ENCODE measurements at regions not wholly inside any gene's neighbourhood (a gene's known extent, or its start where the extent isn't known, plus 50 kb on each side); places are given as distances from the start of the nearest gene placed in this dataset.

GRCh38 chr7:109224100-109224499 is 654.4 kb downstream of the DNAJB9 start:
- Histone ChIP-seq H2BK20ac (ENCODE audit: low read depth, low read length) (no peak overlapping the region), H4K20me1 (ENCODE audit: insufficient read depth, low read length) (no peaks in the 10 kb centered on the region), H3K18ac (ENCODE audit: low read depth, low read length) (no peak overlapping the region), H4K8ac (ENCODE audit: low read depth in 2 of 2, low read length in 2 of 2) (no peak overlapping the region), H2BK15ac (ENCODE audit: low read depth, low read length) (no peak overlapping the region), H3K23ac (ENCODE audit: low read depth, low read length) (no peak overlapping the region), H3K4me3 (ENCODE audit: insufficient read depth, low read depth, low read length) (no peak overlapping the region), H4K5ac (ENCODE audit: low read depth, low read length) (no peak overlapping the region), H2AK9ac (replicated peaks; ENCODE audit: low read depth, low read length, poor library complexity) (no peak overlapping the region), H2AK5ac (ENCODE audit: low read depth, low read length) (no peak overlapping the region), H2AFZ (replicated peaks; ENCODE audit: low read length, poor library complexity) (no peak overlapping the region), H3K4me1 (ENCODE audit: control insufficient read depth, insufficient read depth, low read length) (no peaks in the 10 kb centered on the region), H3K79me1 (ENCODE audit: low read depth in 1 of 2, low read length in 2 of 2) (no peaks in the 10 kb centered on the region), H3K9me3 (ENCODE audit: control insufficient read depth, insufficient read depth, low read length) (peaks cover 7% of the 10 kb centered on the region), H3K36me3 (ENCODE audit: control insufficient read depth, insufficient read depth, low read length) (no peaks in the 10 kb centered on the region), H3K56ac (ENCODE audit: extremely low read depth, insufficient read depth, low read length) (no peak overlapping the region), H2BK120ac (ENCODE audit: low read depth, low read length) (no peak overlapping the region), H3K27ac (ENCODE audit: insufficient read depth, low read length) (no peak overlapping the region), H2BK5ac (ENCODE audit: low read depth, low read length, poor library complexity, severe bottlenecking) (no peak overlapping the region), H4K91ac (ENCODE audit: insufficient read depth, low read depth, low read length) (no peak overlapping the region), H3K27me3 (ENCODE audit: control insufficient read depth, insufficient read depth, low read length) (no peaks in the 10 kb centered on the region), H3K14ac (replicated peaks; ENCODE audit: low read depth, low read length) (no peak overlapping the region), H3K4ac (ENCODE audit: low read depth, low read length) (no peak overlapping the region), H3K9ac (ENCODE audit: low read depth, low read length) (no peak overlapping the region), H3K4me2 (ENCODE audit: low read depth, low read length) (no peak overlapping the region), H3K9me1 (ENCODE audit: insufficient read depth, low read length) (no peaks in the 10 kb centered on the region)
- WGBS, 2 experiments (ENCODE audit: extremely low coverage in 2 of 2, insufficient read length in 1 of 2): no CpG with 5 or more reads among the region's 2 CpGs
- dilution Hi-C loops (cut with HindIII; ENCODE audit: low sequenced_read_pairs, unreplicated experiment) (no loop called here), in situ Hi-C loops (cut with MboI; ENCODE audit: low sequenced_read_pairs) (no loop called here), intact Hi-C loops (cut with micrococcal nuclease) (no loop called here)
- no TSS peak for BruUV-seq (replicated peaks)
- DNase-seq: no peak
- no peak for ATAC-seq (ENCODE audit: low read depth)
- no peak for TF ChIP-seq CEBPB (IDR thresholded peaks at IDR 0.05; ENCODE audit: low read depth, low read length)
- TF ChIP-seq MAZ (IDR thresholded peaks at IDR 0.05; ENCODE audit: borderline replicate concordance, low read depth, low read length): no peak
- TF ChIP-seq ELK1 (IDR thresholded peaks at IDR 0.05; ENCODE audit: borderline replicate concordance, low read depth, low read length): no peak
- no peak for TF ChIP-seq CTCF (conservative IDR thresholded peaks at IDR 0.05; ENCODE audit: low read depth, low read length)
- no peak for TF ChIP-seq POLR2A (IDR thresholded peaks at IDR 0.05; ENCODE audit: low read depth, low read length)
- no peak for TF ChIP-seq USF2 (IDR thresholded peaks at IDR 0.05; ENCODE audit: low read depth, low read length)
- TF ChIP-seq RCOR1 (IDR thresholded peaks at IDR 0.05; ENCODE audit: insufficient replicate concordance, low read length): no peak
- no peak for TF ChIP-seq NFE2L2 (IDR thresholded peaks at IDR 0.05; ENCODE audit: low read depth, low read length)
- no peak for TF ChIP-seq MAFK (IDR thresholded peaks at IDR 0.05; ENCODE audit: low read depth, low read length)
- TF ChIP-seq BHLHE40 (IDR thresholded peaks at IDR 0.05; ENCODE audit: low read depth, low read length): no peak
- TF ChIP-seq CHD1 (IDR thresholded peaks at IDR 0.05; ENCODE audit: low read depth, low read length): no peak
- TF ChIP-seq RAD21 (IDR thresholded peaks at IDR 0.05; ENCODE audit: low read length): no peak
- TF ChIP-seq MXI1 (IDR thresholded peaks at IDR 0.05; ENCODE audit: borderline replicate concordance, low read depth, low read length): no peak
- TF ChIP-seq FOS (IDR thresholded peaks at IDR 0.05; ENCODE audit: low read depth, low read length): no peak
- TF ChIP-seq SMC3 (IDR thresholded peaks at IDR 0.05; ENCODE audit: low read depth, low read length): no peak
- no peak for TF ChIP-seq RFX5 (IDR thresholded peaks at IDR 0.05; ENCODE audit: low read depth, low read length)
- ChIA-PET POLR2A (ENCODE audit: unreplicated experiment) (no interaction called here), CTCF (no interaction called here)
